Peyer's patch (tissue), 4 donors: ENCODE measurements at regions not wholly inside any gene's neighbourhood (a gene's known extent, or its start where the extent isn't known, plus 50 kb on each side); places are given as distances from the start of the nearest gene placed in this dataset.

Source experiments
- POLR2A ChIP-seq, 2 donors: fragments of 450-650 bp; IDR thresholded peaks; one replicate each; pipeline ENCODE4 v1.5.1; 2017; ENCODE audit warnings: antibody characterized with exemption in 2 of 2, mild to moderate bottlenecking in 2 of 2, moderate library complexity in 2 of 2
- TF ChIP-seq, protein P1 (sequence below), 6 experiments: fragments of 450-650 bp in 4 of 6; fragments of 200-600 bp in 2 of 6; sonication (generic) in 1 of 6; IDR thresholded peaks; one replicate each; pipeline ENCODE4 v1.5.1; 2017 to 2019; ENCODE audit warnings: antibody characterized with exemption in 6 of 6, mild to moderate bottlenecking in 3 of 6, moderate library complexity in 1 of 6

DNA sequence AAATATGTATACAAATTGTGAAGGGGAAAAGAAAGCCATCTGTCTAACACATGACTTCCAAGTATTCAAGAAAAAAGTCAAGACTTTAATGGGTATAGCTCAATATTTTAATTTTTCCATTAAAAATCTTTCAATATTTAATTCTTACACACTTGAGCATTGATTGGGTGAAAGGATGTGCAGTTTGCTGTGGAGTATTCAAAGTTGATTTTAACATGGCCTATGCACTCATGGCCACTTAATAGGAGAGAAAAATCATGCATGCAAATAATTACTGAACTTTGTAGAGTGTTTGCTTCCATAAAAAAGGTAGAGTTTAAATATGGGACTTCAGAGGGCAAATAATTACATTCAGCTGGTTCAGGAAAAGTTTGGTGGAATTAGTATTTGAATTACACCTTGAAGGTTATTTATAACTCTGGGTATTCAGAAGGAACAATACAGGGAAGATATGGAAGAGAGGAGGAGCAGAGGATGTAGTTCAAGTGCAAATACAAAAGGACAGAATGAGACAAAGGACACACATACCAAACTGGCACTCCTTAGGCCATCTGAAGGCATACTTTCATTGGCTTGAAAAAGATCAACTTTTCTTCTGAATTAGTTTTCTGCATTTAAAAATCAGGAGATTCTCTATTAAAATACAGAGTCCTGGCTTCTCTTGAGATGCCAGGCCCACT, 90.1 kb downstream of the OTOL1 start:
- TF ChIP-seq, protein P1, sequence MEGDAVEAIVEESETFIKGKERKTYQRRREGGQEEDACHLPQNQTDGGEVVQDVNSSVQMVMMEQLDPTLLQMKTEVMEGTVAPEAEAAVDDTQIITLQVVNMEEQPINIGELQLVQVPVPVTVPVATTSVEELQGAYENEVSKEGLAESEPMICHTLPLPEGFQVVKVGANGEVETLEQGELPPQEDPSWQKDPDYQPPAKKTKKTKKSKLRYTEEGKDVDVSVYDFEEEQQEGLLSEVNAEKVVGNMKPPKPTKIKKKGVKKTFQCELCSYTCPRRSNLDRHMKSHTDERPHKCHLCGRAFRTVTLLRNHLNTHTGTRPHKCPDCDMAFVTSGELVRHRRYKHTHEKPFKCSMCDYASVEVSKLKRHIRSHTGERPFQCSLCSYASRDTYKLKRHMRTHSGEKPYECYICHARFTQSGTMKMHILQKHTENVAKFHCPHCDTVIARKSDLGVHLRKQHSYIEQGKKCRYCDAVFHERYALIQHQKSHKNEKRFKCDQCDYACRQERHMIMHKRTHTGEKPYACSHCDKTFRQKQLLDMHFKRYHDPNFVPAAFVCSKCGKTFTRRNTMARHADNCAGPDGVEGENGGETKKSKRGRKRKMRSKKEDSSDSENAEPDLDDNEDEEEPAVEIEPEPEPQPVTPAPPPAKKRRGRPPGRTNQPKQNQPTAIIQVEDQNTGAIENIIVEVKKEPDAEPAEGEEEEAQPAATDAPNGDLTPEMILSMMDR (IDR thresholded peaks at IDR 0.05) = no peak
- no peak for TF ChIP-seq POLR2A (IDR thresholded peaks at IDR 0.05)
